GM12875 (cell line): ENCODE measurements at regions not wholly inside any gene's neighbourhood (a gene's known extent, or its start where the extent isn't known, plus 50 kb on each side); places are given as distances from the start of the nearest gene placed in this dataset.

ENCODE experiments used
- H3K4me3 ChIP-seq: one replicate; pipeline ENCODE4 v1.5.1; 2011; ENCODE audit warnings: low read depth, low read length, control low read depth
- TF ChIP-seq, protein P1 (sequence below): IDR thresholded peaks from 2 replicates; pipeline ENCODE4 v1.5.1; 2011; ENCODE audit warnings: low read depth, mild to moderate bottlenecking, control low read depth, inconsistent platforms, low read length, moderate library complexity, borderline replicate concordance; ENCODE audit not compliant: insufficient read depth

- TF ChIP-seq, protein P1, sequence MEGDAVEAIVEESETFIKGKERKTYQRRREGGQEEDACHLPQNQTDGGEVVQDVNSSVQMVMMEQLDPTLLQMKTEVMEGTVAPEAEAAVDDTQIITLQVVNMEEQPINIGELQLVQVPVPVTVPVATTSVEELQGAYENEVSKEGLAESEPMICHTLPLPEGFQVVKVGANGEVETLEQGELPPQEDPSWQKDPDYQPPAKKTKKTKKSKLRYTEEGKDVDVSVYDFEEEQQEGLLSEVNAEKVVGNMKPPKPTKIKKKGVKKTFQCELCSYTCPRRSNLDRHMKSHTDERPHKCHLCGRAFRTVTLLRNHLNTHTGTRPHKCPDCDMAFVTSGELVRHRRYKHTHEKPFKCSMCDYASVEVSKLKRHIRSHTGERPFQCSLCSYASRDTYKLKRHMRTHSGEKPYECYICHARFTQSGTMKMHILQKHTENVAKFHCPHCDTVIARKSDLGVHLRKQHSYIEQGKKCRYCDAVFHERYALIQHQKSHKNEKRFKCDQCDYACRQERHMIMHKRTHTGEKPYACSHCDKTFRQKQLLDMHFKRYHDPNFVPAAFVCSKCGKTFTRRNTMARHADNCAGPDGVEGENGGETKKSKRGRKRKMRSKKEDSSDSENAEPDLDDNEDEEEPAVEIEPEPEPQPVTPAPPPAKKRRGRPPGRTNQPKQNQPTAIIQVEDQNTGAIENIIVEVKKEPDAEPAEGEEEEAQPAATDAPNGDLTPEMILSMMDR: no peak
- H3K4me3 ChIP-seq: no peak overlapping the region
Measured at GRCh38 chr3:166118049-166118448, 280.8 kb upstream of the BCHE start.

GRCh38 chr3:166114448-166114847, 277.2 kb upstream of the BCHE start:
- no peak overlapping the region for H3K4me3 ChIP-seq
- TF ChIP-seq, protein P1: no peak

GRCh38 chr3:166111562-166111961, 274.3 kb upstream of the BCHE start:
- no peak overlapping the region for H3K4me3 ChIP-seq
- TF ChIP-seq, protein P1: no peak

GRCh38 chr3:166110102-166110501, 272.9 kb upstream of the BCHE start:
- H3K4me3 ChIP-seq: no peak overlapping the region
- TF ChIP-seq, protein P1: no peak

- TF ChIP-seq, protein P1: no peak
- H3K4me3 ChIP-seq: no peak overlapping the region
Measured at GRCh38 chr3:166104938-166105337, 267.7 kb upstream of the BCHE start.

- no peak overlapping the region for H3K4me3 ChIP-seq
- TF ChIP-seq, protein P1: no peak
Measured at GRCh38 chr3:166100730-166101129, 263.5 kb upstream of the BCHE start.

GRCh38 chr3:166089575-166089974, 252.4 kb upstream of the BCHE start:
- no peak overlapping the region for H3K4me3 ChIP-seq
- TF ChIP-seq, protein P1: no peak
